DMS53 (cell line): ENCODE measurements at regions not wholly inside any gene's neighbourhood (a gene's known extent, or its start where the extent isn't known, plus 50 kb on each side); places are given as distances from the start of the nearest gene placed in this dataset.

Experiments used
- DNase-seq: peaks from one replicate; lab custom pipeline; 2025; lab: John Stamatoyannopoulos, UW

GRCh38 chr10:78567680-78568455 lies 500.9 kb upstream of the ZMIZ1 start:
- DNase-seq = peak; percentile 97

- peak; percentile 73 for DNase-seq
Observed at GRCh38 chr10:78568620-78569019, 500.1 kb upstream of the ZMIZ1 start.

GRCh38 chr10:78570633-78571235 lies 498.0 kb upstream of the ZMIZ1 start:
- no peak for DNase-seq

GRCh38 chr10:78571286-78571685 lies 497.5 kb upstream of the ZMIZ1 start:
- peak; percentile 16 for DNase-seq

GRCh38 chr10:78571891-78572290 lies 496.9 kb upstream of the ZMIZ1 start:
- DNase-seq = no peak

GRCh38 chr10:78572565-78572964 lies 496.2 kb upstream of the ZMIZ1 start:
- no peak for DNase-seq

- DNase-seq = no peak
Observed at GRCh38 chr10:78574547-78574946, 494.2 kb upstream of the ZMIZ1 start.

GRCh38 chr10:78575400-78575799 lies 493.4 kb upstream of the ZMIZ1 start:
- DNase-seq = no peak

- DNase-seq = no peak
Observed at GRCh38 chr10:78576276-78576675, 492.5 kb upstream of the ZMIZ1 start.

GRCh38 chr10:78577712-78578111 lies 491.1 kb upstream of the ZMIZ1 start:
- no peak for DNase-seq

- DNase-seq = peak; percentile 50
Observed at GRCh38 chr10:78578929-78579328, 489.8 kb upstream of the ZMIZ1 start.

- DNase-seq = no peak
Observed at GRCh38 chr10:78579576-78579975, 489.2 kb upstream of the ZMIZ1 start.

GRCh38 chr10:78579995-78580394 lies 488.8 kb upstream of the ZMIZ1 start:
- peak; percentile 82 for DNase-seq

- peak; percentile 55 for DNase-seq
Observed at GRCh38 chr10:78581133-78581694, 487.6 kb upstream of the ZMIZ1 start.

- DNase-seq = no peak
Observed at GRCh38 chr10:78582540-78582939, 486.2 kb upstream of the ZMIZ1 start.

GRCh38 chr10:78584266-78584665 lies 484.5 kb upstream of the ZMIZ1 start:
- no peak for DNase-seq

- DNase-seq = no peak
Observed at GRCh38 chr10:78584681-78585080, 484.1 kb upstream of the ZMIZ1 start.

- no peak for DNase-seq
Observed at GRCh38 chr10:78585952-78586351, 482.8 kb upstream of the ZMIZ1 start.

GRCh38 chr10:78588194-78588811 lies 480.5 kb upstream of the ZMIZ1 start:
- peak; percentile 67 for DNase-seq

- peak; percentile 90 for DNase-seq
Observed at GRCh38 chr10:78589687-78590086, 479.1 kb upstream of the ZMIZ1 start.

- no peak for DNase-seq
Observed at GRCh38 chr10:78591066-78591465, 477.7 kb upstream of the ZMIZ1 start.

GRCh38 chr10:78594559-78595268 lies 474.1 kb upstream of the ZMIZ1 start:
- DNase-seq = peak; percentile 91
